ENCODE measurements at regions not wholly inside any gene's neighbourhood (a gene's known extent, or its start where the extent isn't known, plus 50 kb on each side); places are given as distances from the start of the nearest gene placed in this dataset.
A peak's percentile ranks its signal among the peaks of the same experiment; 100 is the strongest.
"Not testable (repeated sequence)": the region's sequence is repeated elsewhere in the genome, so short reads cannot be mapped to it uniquely, and the experiment has no call there.

DNA sequence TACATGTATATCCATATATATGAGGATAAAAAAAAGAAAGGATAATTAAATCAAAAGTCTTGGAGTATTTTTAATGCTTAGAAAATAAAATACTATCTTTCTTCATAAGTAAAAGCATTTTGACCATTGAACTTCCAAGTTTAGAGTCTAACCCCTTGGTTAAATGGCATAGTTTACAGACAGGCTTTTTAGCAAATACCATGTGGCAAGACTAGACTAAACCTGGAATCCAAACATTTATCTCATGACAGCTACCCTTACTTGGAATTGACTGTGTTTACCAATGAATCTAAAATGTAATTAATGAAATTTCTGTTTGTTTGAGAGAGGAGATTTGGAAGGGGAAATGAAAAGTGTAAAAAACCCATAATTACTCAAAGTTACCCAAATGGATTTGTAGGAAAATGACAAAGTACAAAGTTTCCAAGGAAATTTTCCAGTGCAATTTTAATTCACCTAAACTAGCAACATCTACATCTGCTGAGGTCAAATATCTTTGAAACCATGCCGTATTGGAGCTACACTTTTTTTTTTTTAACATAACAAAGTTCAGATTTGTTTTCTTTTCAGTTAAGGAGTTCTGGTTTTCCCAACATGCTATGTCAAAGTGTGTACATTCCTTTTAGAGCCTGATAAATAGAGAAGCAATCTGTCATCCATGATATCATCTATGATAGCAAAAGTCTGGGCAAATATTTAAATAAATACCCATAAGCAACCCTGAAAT lies 272.1 kb upstream of the DAB2 start:
- DNase-seq (ENCODE audit: low spot score): no peak

DNA sequence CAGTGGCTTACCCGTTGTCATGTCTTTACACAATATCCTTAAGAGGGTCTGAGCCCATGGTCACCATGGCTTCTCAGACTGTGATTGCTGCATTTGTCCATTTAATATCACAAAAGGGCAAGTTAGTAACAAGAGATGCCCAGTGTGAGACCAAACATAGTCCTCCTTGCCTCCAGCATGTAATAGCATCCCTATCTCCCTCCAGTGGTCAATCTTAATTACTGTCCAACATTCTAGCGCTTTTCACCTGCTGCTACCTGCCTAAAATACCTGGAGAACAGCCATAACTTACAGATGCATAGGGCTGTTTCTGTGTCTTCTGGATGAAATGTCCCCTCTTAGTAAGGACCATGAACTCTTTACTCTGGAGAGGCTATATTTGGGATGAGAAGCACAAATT lies 267.2 kb upstream of the DAB2 start:
- no peak for DNase-seq (ENCODE audit: low spot score)

DNA sequence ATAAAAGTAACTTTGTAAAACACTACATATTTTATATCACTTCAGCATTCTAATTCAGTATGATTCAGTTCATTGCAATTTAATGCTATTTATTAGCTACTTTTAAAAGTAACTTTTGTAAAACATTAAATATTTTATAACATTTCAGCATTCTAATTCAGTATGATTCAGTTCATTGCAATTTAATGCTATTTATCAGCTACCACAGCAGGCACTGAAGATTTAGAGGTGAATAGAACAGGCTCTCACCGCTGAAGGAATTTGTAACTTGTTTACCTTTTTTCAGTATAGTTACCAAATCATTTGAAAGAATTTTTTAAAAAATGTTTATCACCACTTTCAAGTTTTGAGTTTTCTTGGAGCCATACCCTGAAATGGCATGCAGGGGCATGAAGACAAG lies 266.4 kb upstream of the DAB2 start:
- DNase-seq (ENCODE audit: low spot score): no peak

DNA sequence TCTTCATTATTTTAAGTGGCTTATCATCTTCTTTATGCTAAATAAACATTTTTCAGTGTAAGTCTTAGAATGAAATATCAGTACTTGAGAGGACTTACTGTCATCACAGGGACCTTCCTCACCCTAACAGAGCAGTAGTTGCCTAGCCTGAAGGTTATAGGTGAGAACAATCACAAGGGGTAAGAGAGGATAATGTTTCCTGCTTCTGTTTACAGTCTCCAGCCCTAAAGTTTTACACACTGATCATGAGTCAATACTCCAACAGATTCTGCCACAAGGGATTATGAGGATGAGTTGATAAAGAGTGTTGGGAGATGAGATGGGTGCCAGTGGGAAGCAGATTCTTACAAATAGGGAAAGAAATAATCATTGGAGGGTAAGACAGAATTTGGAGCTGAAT lies 265.1 kb upstream of the DAB2 start:
- DNase-seq (ENCODE audit: low spot score): no peak

DNA sequence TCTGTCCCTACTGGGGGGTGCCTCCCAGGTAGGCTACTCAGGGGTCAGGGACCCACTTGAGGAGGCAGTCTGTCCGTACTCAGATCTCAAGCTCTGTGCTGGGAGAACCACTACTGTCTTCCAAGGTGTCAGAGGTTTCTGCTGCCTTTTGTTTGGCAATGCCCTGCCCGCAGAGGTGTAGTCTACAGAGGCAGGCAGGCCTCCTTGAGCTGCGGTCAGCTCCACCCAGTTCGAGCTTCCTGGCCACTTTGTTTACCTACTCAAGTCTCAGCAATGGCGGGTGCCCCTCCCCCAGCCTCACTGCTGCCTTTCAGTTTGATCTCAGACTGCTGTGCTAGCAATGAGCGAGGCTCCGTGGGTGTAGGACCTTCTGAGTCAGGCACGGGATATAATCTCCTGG lies 263.1 kb upstream of the DAB2 start:
- not testable (repeated sequence) for DNase-seq (ENCODE audit: low spot score)

DNA sequence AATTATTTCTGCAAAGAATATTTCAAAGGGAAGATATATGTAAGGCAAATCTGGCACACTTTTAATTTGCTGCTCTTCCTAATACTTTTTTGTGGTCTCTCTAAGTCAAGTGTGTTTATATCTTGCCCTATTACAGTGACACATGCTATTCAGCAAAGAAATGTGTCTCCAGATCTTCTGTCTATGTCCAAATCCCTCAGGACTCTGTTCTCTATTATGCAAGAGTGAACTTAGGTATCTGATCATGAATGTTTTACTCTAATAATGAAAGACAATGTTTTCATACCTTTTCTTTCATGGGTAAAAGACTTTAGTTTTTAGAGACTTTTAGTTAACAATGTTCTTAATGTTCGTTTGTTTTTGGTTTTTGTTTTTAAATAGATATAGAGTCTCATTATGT lies 255.4 kb upstream of the DAB2 start:
- DNase-seq (ENCODE audit: low spot score): no peak

DNA sequence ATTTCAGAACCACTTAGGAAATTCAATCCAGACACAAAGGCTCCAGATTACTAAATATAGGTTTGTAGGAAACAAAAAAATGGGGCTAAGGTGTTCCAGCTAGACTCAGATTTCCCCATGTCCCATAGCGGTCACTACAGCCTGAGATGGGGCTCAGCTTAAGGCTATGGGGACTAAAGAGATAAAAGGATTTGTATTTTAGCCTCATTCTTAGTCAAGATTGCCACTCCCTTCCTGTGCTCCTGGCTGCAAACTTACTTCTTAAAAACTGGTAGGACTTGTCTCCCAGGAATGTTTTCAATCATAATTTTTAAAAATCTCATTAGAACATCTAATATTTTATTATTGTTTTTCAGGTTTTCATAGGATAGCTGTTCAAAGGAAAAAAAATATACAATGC lies 253.8 kb upstream of the DAB2 start:
- DNase-seq (ENCODE audit: low spot score): no peak

DNA sequence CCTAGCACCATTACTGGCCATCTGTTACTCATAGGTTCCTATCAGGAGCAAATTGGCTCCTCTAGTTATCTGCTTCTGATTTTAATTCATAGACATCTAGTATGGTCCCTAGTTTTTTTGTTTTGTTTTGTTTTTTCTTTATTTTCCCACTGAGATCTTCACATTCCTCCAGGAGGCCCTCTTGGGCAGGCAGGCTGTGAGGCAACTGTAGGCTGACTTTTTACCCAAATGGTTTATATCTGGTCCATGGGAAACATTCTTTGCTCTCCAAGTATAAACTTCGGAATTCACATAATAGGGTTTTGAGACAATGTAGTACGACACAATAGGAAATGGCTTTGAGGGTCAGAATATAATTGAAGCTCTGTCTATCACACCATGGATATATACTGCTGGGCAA lies 250.9 kb upstream of the DAB2 start:
- peak; percentile 24 for DNase-seq (ENCODE audit: low spot score)

DNA sequence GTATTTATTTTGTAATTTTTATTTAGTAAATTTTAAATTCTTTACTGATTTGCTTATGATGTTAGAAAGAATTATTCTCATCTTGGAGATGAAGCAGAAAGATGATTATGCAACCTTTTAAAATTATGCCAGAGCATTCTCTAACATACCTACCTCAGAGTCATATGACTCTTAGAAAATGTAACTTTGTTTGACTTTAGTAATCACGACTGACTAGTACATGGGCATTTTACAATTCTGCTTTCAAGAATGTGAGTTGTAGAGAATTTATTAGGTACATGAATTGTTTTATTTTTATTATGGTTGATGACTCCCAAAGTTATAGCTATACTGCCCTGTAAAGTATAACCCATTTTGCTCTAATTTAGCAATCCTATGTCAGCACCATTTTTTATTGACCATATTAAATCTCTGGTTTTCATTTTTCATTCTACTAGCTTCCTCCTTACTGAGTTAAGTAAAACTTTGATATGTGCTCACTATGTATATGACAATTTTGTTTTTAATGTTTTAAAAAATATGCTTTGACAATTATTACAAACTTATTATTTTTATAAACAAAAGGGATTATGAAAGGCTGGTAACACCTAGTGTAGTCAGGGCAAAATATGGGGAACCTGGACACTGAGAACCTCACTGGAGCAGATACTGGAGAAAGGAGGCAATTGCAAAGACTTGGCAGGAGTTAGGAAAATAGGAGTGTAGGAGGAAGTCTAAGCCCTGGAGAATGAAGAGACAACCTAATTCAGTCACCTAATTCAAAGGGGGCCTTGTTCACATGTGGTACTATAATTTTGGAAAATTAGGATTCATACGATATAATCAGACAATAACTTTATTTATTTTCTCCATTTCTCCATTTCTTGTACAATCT lies 249.7 kb upstream of the DAB2 start:
- DNase-seq (ENCODE audit: low spot score): no peak

DNA sequence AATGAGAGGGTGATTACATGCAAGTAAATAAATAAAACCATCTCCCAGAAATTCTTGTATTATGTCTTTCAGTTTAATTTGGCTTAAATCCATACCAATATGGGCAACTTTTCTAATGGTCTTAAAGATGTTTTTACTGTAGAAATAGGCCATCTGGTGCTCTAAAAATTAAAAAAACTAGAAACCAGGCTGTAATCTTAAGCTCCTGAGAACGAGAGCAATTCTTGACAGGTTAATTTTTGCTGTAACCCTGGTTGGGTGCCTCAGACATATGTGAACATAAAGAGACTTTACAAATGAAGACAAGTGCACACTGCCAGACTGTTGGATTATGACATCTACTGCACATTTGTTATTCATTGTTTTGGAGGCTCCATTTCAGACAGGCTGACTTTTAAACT lies 246.8 kb upstream of the DAB2 start:
- DNase-seq (ENCODE audit: low spot score): no peak

DNA sequence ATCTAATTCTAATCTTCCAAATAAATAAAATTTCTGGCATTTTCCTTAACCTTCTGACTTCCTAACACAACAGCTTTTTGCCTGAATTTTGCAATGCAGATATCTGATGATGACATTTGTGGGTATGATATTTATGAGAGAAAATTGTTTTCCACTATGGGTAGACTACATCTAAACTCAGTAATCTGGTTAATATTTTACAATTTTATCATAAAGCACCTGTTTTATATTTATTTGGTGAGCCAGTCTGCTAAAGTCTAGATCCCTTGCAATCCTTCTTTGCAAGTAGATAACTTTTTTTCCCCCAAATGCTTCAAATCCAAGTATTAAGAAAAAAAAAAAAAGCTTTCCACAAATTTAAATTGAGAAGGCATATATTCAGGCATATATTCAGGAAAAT lies 246.2 kb upstream of the DAB2 start:
- DNase-seq (ENCODE audit: low spot score): no peak

DNA sequence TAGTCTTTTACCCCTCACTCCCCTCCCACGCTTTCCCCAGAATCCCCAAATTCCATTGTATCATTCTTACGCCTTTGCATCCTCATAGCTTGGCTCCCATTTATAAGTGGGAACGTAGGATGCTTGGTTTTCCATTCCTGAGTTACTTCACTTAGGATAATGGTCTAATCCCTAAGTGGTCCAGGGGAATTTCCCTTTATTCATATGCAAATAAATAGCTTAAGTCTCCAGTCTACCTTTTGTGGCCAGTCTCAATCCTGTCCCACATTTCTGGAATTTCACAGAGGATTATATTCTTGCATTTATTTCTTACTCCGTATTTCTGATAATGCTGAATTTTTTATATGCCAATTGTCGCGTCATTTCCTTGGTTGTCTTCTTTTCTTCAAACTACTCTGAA lies 245.6 kb upstream of the DAB2 start:
- DNase-seq (ENCODE audit: low spot score): no peak

DNA sequence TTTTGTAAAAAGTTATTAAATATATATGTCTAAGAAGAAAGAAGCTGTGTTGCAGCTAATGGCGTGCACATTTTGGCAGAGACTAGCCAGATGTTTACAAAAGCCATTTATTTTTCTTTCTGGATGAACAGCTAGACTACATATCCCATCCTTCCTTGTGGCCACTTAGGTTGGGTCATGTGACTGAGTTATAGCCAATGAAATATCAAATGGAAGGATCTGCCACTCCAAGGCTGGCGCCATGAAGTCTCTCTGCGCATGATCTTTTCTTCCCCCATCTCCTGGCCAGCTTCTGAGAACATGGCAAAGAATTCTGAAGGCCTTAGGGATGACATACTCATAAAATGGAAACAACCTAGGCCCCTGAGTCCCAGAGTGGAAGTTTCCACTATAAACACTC lies 244.2 kb upstream of the DAB2 start:
- DNase-seq (ENCODE audit: low spot score): no peak

DNA sequence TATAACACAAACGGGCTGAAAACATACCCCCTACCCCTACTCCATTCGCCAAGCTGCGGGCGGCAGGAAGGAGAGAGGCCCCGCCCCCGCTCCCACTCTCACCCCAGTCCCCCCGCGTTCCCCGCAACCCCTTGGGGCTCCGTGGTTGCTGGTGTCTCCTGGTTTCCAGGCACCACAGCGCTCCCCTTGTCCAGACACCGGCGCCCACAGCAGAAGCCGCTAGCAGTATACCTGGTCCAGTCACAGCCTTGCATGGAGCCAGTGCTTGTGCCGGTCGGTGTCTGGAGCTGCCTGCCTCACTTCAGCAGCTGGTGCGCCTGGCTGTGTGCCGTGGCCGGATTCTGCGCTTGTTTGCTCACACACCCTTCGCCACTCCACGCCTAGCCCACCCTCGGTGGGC lies 240.5 kb upstream of the DAB2 start:
- DNase-seq (ENCODE audit: low spot score): no peak

DNA sequence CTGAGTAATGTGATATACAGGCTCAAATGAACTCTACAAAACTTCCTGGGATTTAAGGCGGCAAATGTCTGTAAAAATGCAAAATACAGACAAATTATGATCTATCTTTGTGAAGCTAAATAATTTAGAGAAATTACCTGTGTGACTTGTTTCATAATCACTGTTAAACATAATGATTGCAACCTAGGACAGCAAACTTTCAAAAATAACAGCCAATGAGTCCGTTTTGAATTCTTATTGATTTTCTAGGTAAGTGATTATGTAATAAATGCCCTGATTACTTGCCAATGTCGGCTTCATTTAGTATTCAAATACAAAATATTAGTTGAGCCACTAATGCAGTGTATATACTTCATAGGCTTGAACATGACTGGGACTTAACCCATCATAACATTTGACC lies 238.2 kb upstream of the DAB2 start:
- DNase-seq (ENCODE audit: low spot score): no peak

DNA sequence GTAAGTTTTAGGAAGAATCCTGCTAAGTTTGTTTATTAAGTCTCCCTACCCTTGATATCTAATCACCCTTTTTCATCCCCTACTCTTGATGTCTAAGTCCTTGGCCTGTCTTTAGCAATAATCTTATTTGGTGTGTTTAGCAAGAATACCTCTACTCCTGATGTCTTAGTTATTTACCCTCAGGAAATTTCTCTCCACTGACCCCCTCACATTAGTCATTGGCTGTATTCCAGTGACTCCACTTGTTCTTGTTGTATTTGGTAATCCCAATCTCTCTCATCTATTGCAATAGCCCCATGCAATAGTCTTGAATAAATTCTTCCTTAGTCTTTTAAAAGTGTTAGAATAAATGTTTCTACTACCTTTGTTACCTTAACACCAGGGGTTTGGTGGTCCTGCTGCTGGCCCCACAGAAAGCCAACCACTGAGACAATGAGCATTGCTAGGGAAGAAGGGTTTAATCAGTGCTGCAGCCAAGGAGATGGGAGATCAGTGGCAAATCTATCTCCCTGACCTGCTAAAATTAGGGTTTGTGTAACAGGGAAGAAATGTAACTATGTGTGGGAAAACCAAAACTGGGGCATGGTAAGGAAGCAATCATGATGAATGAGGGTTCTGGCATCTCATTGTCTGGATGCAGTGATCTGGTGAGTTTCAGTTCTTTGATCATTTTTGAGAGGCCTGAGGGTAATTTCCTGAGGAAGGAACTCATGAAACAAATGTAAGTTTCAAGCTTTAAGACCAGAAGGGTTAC lies 236.4 kb upstream of the DAB2 start:
- DNase-seq (ENCODE audit: low spot score): no peak

DNA sequence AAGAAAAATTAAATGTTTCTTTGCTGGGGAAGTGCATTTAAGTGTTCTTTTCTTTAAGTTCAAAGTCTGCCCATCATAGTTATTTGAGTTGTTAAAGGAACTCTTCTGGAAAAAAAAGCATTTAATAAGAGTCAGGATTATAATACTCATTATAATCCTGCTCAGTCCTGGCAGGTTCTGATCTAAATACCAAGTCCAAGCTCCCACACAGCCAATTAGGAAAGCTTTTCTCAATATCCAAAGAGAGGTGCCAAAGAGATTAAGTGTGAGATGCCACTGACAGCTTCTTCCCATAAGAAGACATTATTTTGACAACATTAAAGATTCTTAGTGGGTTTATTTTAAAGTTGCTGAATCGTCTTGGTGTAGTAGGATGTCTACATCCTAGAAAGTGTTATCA lies 235.2 kb upstream of the DAB2 start:
- no peak for DNase-seq (ENCODE audit: low spot score)

DNA sequence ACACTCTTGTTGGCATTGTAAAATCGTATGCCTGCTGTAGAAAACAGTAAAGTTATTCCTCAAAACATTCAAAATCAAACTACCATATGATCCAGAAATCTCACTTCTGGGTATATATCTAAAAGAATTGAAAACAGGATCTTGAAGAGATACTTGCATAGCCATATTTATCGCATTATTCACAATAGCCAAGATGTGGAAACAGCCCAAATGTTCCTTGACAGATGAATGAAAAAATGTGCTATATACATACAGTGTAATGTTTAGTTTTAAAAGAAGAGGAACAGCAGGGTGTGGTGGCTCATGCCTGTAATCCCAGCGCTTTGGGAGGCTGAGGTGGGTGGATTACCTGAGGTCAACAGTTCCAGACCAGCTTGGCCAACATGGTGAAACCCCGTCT lies 234.1 kb upstream of the DAB2 start:
- DNase-seq (ENCODE audit: low spot score): no peak

DNA sequence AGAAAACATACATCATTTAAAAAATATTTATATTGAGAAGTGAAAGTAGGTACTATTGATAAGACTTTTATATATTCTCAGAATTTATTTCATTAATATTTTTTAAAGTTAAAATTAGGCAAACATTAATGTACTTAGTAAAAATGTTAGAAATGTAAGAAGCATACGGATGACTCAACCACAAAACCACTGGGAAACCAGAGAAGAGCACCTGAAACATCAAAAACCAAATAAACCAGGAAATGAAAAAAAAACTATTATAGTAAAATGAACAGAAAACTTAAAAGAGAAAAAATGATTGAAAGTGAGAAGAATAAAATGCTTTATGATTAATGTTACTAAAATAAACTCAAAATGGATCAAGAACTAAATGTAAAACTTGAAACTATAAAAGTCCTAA lies 233.2 kb upstream of the DAB2 start:
- no peak for DNase-seq (ENCODE audit: low spot score)

DNA sequence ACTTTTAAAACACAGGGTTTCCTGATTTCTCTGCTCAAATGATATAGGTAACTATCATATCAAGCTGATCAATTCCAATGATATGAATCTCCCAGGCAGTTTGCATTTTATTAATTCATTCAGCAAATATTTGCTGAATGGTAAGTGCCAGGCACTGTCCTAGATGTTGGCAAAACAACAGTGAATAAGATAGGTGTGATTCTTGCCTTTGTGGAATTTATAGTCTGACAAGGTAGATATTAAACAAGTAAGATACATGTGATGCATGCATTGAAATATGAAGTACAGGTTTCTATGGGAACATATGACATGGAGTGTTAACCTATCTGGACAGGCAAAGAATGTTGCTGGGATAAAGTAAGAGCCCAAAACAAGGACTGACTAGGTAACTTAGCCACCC lies 231.8 kb upstream of the DAB2 start:
- no peak for DNase-seq (ENCODE audit: low spot score)

DNA sequence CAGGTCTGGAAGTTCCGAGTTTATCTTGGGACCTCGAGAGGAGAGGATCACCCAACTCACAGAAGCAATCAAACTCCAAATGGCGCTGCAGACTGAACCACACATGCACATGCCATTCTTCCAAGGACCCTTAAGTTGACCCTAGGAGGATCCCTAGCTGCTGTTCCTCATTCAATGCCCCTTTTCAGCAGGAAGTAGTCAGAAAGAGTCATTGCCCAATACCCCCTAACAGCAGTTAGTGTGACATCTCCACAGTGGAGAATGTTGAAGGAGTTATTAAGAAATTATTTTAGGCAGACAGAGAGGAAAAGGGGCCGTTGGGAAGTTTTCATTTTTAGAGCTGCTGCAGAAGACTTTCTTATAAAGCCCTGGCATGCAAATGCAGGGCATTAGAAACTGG lies 229.9 kb upstream of the DAB2 start:
- no peak for DNase-seq (ENCODE audit: low spot score)

DNA sequence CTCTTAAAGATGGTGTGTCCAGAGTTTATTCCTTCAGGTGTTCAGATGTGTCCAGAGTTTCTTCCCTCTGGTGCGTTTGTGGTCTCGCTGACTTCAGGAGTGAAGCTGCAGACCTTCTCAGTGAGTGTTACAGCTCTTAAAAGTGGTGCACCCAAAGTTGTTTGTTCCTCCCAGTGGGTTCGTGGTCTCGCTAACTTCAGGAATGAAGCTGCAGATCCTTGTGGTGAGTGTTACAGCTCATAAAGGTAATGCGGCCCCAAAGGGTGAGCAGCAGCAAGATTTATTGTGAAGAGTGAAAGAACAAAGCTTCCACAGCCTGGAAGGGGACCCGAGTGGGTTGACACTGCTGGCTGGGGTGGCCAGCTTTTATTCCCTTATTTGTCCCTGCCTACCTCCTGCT lies 227.7 kb upstream of the DAB2 start:
- DNase-seq (ENCODE audit: low spot score): not testable (repeated sequence)

DNA sequence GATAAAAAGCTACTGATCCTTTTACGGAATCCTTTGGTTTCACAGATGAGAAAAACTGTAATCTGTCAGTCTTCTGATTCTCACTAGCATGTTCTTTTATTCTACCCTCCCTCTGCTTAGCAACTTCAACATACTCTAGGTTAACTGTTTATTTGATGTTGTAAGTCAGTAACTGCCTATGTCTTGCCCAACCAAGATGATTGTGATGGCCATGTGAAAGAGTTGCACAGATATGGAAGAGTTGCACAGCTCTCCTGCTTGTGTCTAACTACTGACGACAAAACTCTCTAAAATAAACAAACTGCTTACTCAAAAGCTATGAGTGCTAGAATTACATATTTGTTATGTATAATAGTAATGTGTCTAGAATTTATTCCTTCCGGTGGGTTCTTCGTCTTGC lies 227.3 kb upstream of the DAB2 start:
- DNase-seq (ENCODE audit: low spot score): no peak
